HG03520 (cell line): ENCODE measurements at regions not wholly inside any gene's neighbourhood (a gene's known extent, or its start where the extent isn't known, plus 50 kb on each side); places are given as distances from the start of the nearest gene placed in this dataset.

Experiments
- ATAC-seq: cut with Tn5 transposase; IDR thresholded peaks from one replicate; pipeline ENCODE4 v1.9.1; 2021; ENCODE audit warnings: mild to moderate bottlenecking, moderate library complexity; ENCODE audit not compliant: unreplicated experiment

- peak; percentile 38 for ATAC-seq
Observed at GRCh38 chr5:158559643-158560042, 540.1 kb downstream of the EBF1 start.

- no peak for ATAC-seq
Observed at GRCh38 chr5:158559066-158559465, 540.6 kb downstream of the EBF1 start.

GRCh38 chr5:158553962-158554336 is 545.8 kb downstream of the EBF1 start:
- ATAC-seq = no peak

GRCh38 chr5:158553195-158553961 is 546.3 kb downstream of the EBF1 start:
- ATAC-seq = no peak

- ATAC-seq = no peak
Observed at GRCh38 chr5:158552241-158552640, 547.5 kb downstream of the EBF1 start.

GRCh38 chr5:158549311-158549710 is 550.4 kb downstream of the EBF1 start:
- no peak for ATAC-seq

- no peak for ATAC-seq
Observed at GRCh38 chr5:158546748-158547147, 553.0 kb downstream of the EBF1 start.

GRCh38 chr5:158545949-158546530 is 553.7 kb downstream of the EBF1 start:
- no peak for ATAC-seq

- no peak for ATAC-seq
Observed at GRCh38 chr5:158544388-158545339, 555.1 kb downstream of the EBF1 start.

GRCh38 chr5:158543539-158544387 is 556.0 kb downstream of the EBF1 start:
- no peak for ATAC-seq

GRCh38 chr5:158541536-158542297 is 558.0 kb downstream of the EBF1 start:
- ATAC-seq = no peak

- no peak for ATAC-seq
Observed at GRCh38 chr5:158538506-158539074, 561.1 kb downstream of the EBF1 start.

- ATAC-seq = no peak
Observed at GRCh38 chr5:158537366-158537765, 562.4 kb downstream of the EBF1 start.

- ATAC-seq = no peak
Observed at GRCh38 chr5:158534203-158534602, 565.5 kb downstream of the EBF1 start.

- ATAC-seq = no peak
Observed at GRCh38 chr5:158532739-158533138, 567.0 kb downstream of the EBF1 start.

- no peak for ATAC-seq
Observed at GRCh38 chr5:158531860-158532259, 567.9 kb downstream of the EBF1 start.

- ATAC-seq = no peak
Observed at GRCh38 chr5:158530115-158530514, 569.6 kb downstream of the EBF1 start.

- no peak for ATAC-seq
Observed at GRCh38 chr5:158529454-158529853, 570.3 kb downstream of the EBF1 start.

- no peak for ATAC-seq
Observed at GRCh38 chr5:158525663-158526062, 574.1 kb downstream of the EBF1 start.

GRCh38 chr5:158524070-158524469 is 575.6 kb downstream of the EBF1 start:
- ATAC-seq = no peak
